Epithelial cell of esophagus (primary cell): ENCODE measurements at regions not wholly inside any gene's neighbourhood (a gene's known extent, or its start where the extent isn't known, plus 50 kb on each side); places are given as distances from the start of the nearest gene placed in this dataset.
"Not testable (repeated sequence)": the region's sequence is repeated elsewhere in the genome, so short reads cannot be mapped to it uniquely, and the experiment has no call there.

Experiments used
- DNase-seq: peaks from one replicate; pipeline ENCODE4 v3.0.0; 2010; ENCODE audit warnings: low read depth
- H3K4me3 ChIP-seq: 2 replicates; pipeline ENCODE4 v1.5.1; 2011; ENCODE audit warnings: mild to moderate bottlenecking, low read length, control low read depth
- TF ChIP-seq, protein P1 (sequence below): IDR thresholded peaks from 2 replicates; pipeline ENCODE4 v1.5.1; 2011; ENCODE audit warnings: low read depth, mild to moderate bottlenecking, low read length, control low read depth, inconsistent platforms; ENCODE audit not compliant: insufficient read depth; ENCODE audit errors: missing control alignments

DNA sequence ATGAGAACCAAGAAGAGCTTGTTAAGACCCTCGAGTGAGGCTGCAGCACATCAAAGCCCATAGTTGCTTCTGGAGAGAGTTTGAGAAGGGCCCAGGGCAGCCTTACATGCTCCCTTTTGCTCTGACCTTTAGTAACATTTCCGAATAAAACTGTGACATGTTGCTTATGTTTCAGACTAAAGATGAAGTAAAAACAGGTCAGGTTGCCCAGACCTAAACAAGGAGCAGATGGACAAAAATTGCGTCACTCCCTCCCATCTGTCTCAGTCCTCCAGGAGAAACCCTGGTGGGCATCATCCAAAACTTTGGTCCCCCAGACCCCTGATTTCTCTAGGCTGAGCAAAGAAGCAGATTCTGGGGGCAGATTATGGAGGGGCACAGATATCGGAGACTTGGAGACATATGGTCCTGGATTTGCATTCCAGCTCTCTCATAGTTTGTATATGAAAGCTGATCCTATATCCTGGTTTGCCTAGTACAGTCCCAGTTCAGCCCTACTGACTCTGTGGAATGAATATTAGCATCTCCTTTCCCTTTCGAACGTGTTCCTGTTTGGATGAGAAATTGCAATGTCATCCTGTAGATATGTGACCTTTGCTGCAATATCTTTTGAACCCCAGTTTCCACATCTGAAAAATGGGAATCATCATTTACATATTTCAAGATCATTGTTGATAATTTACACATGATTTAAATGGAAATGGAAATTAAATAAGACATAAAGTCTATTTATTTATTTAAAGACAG, 304.9 kb upstream of the USP24 start:
- no peak for DNase-seq
- H3K4me3 ChIP-seq: no peak overlapping the region
- TF ChIP-seq, protein P1, sequence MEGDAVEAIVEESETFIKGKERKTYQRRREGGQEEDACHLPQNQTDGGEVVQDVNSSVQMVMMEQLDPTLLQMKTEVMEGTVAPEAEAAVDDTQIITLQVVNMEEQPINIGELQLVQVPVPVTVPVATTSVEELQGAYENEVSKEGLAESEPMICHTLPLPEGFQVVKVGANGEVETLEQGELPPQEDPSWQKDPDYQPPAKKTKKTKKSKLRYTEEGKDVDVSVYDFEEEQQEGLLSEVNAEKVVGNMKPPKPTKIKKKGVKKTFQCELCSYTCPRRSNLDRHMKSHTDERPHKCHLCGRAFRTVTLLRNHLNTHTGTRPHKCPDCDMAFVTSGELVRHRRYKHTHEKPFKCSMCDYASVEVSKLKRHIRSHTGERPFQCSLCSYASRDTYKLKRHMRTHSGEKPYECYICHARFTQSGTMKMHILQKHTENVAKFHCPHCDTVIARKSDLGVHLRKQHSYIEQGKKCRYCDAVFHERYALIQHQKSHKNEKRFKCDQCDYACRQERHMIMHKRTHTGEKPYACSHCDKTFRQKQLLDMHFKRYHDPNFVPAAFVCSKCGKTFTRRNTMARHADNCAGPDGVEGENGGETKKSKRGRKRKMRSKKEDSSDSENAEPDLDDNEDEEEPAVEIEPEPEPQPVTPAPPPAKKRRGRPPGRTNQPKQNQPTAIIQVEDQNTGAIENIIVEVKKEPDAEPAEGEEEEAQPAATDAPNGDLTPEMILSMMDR: no peak

GRCh38 chr1:55519276-55519675, 304.1 kb upstream of the USP24 start:
- H3K4me3 ChIP-seq: no peak overlapping the region
- DNase-seq: no peak
- TF ChIP-seq, protein P1: no peak

- H3K4me3 ChIP-seq: no peak overlapping the region
- no peak for DNase-seq
- TF ChIP-seq, protein P1: no peak
These were observed 301.9 kb upstream of the USP24 start for GRCh38 chr1:55517036-55517435.

DNA sequence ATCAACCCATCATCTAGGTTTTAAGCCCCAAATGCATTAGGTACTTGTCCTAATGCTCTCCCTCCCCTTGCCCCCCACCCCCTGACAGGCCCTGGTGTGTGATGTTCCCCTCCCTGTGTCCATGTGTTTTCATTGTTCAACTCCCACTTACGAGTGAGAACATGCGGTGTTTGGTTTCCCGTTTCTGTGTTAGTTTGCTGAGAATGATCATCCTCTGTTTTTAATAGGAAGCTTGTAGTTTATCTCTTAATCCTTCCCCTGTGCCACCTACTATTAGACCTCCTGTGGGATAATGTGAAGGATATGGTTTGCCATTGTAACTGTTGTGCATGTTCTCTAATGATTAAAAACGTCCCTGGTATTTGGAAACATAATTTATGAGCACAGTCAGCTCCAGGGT, 299.4 kb upstream of the USP24 start:
- not testable (repeated sequence) for DNase-seq

GRCh38 chr1:55512466-55512865, 297.3 kb upstream of the USP24 start:
- no peak for DNase-seq
- H3K4me3 ChIP-seq: no peak overlapping the region
- TF ChIP-seq, protein P1: no peak

More for the DNA sequence above, 299.4 kb upstream of the USP24 start:
- not testable (repeated sequence) for H3K4me3 ChIP-seq

DNA sequence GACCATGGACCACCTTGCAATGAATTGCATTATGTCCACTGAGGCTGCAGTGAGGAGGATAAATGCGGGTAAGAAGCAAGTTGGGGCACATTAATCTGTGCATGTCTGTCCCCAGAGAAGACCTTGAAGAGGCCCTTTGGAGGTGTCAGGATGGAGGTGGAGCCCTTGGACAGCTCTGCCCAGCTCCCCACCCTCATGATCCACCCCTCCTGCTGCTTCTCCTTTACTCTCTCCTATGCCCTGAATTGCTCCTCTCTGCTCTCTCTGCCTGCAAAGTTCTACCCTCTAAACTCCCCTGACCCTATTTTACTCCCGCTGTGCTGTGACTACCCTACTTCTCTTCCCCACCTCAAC, 292.4 kb upstream of the USP24 start:
- no peak for DNase-seq
- H3K4me3 ChIP-seq: no peak overlapping the region
- TF ChIP-seq, protein P1: no peak

DNA sequence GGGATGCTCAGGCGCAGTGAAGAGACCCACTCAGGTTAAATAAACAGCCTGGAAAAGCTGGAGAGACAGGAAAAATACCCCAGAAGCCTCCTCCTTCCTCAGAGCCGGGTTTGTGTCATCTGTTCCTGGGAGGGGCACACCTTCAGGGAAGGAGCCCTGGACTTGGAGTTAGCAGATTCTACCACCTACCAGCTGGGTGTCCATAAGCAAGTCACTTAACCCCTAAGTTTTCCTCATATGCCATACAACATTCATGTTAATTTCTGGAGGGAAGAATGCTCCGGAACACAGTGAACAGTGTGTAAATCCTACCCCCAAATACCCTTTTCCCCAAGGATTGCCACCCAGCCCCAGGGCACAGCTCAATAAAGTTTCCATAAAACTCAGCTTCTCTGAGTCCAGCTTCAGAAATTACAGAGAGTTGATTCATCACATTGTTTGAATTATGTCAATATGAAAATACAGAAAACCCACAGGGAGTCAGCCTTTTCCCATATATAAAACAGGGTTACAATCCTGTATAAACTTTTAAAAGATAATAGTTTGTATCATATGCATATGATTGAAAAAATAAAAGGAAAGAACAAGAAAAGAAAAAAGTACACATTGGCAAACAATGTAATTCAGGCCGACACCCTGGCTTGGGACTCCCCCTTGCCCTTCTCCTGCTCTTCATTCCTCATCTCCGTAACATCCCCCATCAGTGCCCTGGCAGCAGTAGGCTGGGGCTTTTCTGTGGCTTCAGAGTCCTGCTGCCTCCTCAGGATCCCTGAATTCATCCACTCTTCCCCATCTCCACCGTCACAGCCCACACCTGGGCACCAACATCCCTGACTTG, 291.8 kb upstream of the USP24 start:
- DNase-seq: peak; percentile 15
- TF ChIP-seq, protein P1: no peak
- no peak overlapping the region for H3K4me3 ChIP-seq
